PFSK-1 (cell line): ENCODE measurements at regions not wholly inside any gene's neighbourhood (a gene's known extent, or its start where the extent isn't known, plus 50 kb on each side); places are given as distances from the start of the nearest gene placed in this dataset.

Experiments used
- POLR2AphosphoS5 ChIP-seq: IDR thresholded peaks from 2 replicates; pipeline ENCODE4 v1.6.1; 2012; ENCODE audit warnings: low read depth, mild to moderate bottlenecking, control low read depth, low read length, moderate library complexity
- TAF1 ChIP-seq: IDR thresholded peaks from 2 replicates; pipeline ENCODE4 v1.6.1; 2012; ENCODE audit warnings: low read length, control low read depth, borderline replicate concordance; ENCODE audit not compliant: insufficient read depth

DNA sequence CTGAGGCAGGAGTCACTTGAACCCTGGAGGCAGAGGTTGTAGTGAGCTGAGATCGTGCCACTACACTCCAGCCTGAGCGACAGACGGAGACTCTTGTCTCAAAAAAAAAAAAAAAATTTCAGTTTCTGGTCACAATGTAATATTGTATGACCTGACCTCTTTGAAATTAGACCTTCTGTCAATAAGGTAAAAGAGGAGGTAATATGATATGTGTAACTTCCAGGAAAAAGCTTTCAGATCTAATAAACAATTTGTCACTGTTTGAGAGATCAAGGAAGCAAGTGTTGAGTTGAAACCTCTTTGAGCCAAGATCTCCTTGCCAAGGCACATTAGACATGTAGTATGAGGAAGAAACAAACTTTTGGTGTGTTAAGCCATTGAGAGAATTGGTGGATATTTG is 101.7 kb upstream of the ATF7IP start:
- TF ChIP-seq POLR2AphosphoS5 = no peak
- TF ChIP-seq TAF1 = no peak
